ENCODE measurements at regions not wholly inside any gene's neighbourhood (a gene's known extent, or its start where the extent isn't known, plus 50 kb on each side); places are given as distances from the start of the nearest gene placed in this dataset.
"Not testable (repeated sequence)": the region's sequence is repeated elsewhere in the genome, so short reads cannot be mapped to it uniquely, and the experiment has no call there.

DNA sequence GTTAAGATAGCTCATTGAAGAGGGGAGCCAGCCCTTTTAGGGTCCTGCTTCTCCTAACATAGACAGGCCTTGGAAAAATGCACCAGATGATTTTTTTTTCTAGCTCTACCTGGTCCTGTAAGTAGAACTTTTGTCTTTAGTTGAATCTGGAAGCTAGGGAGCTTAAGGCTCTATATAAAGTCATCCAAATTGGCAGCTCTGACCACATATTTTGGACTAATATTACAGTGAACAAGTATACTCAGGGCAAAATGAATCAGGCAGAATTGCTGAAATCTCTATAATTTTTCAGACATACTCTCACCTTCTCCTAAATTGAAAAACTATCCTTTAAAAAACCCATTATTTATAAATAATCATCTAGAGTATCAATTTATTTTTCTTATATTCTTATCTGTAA, 375.6 kb downstream of the OSTF1 start:
- no peak for DNase-seq

DNA sequence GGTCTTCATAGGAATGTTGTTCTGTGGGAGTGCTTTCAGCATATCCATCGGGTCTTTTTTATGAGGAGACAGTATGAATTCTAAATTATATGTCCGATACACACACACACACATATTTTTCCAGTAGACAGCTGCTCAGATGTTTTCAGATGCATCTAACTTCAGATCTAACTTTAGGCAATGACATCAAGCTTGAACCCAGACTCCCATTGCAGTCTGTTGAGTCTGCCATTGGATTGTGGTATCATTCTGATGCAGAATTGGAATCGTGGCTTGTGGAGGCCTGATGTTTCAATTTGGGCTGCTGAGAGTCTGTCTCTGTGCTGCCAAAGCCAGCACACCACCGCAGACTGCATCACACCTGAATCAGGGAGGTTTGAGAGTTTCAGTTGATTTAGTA, 376.4 kb downstream of the OSTF1 start:
- DNase-seq, result no peak

DNA sequence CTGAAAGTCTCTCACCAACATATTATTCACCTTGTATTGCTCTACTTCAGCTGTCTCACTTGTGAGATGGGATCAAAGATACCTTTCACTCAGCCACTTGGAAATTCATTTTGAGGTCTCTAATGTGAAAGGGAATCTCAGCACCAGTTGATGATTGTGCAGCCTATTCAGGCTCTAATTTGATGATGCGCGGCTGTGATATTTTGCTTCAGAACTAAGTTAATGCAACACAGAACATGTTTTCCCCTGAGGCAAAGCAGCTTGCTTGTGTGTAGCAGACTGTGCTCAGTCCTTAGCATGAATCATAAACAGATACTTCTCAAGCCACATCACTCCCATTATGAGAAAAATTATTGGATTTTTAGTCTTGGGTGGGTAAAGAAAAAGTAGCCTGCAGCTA, 378.8 kb downstream of the OSTF1 start:
- no peak for DNase-seq

- DNase-seq, result no peak
Observed at GRCh38 chr9:75471549-75472114, 383.3 kb downstream of the OSTF1 start.

GRCh38 chr9:75482566-75482965, 394.3 kb downstream of the OSTF1 start:
- no peak for DNase-seq

DNA sequence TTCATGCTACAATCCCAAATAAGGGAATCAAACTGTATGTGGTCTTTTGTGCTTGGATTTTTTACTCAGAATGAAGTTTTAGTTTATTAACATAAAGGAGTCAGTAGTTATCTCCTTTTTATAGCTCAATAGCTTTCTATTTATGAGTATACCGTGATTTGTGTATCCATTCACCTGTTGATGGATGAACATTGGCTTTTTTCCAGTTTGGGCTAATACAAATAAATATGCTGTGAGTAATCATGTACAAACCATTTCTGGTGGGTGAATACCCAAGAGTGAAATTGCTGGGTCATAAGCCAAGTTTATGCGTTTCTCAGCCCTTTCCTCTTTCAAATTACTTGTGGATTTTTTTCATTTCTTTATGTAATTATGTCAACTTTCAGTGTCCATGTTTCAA, 395.3 kb downstream of the OSTF1 start:
- no peak for DNase-seq

- no peak for DNase-seq
Observed at GRCh38 chr9:75487856-75488718, 399.8 kb downstream of the OSTF1 start.

GRCh38 chr9:75488719-75489110, 400.4 kb downstream of the OSTF1 start:
- no peak for DNase-seq

DNA sequence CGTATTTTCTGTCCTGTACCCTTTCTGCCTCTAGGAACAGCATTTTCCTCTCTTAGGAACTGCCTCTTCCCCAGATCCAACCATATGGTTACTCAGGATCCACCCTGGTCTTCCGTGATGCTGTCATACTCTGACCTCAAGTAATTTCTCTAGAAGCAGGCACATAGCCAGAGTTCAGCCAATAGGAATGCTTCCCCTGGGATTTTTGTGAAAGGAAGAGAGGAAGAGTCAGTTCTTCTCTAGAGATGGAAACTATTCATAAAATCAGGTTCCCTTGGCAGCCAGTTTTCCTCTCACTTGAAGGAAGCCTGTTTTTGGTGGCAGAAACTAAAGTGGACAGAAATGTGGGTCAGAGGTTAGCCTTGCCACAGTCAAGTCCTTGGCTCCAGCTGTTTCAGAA, 400.1 kb upstream of the PCSK5 start:
- DNase-seq, result no peak

DNA sequence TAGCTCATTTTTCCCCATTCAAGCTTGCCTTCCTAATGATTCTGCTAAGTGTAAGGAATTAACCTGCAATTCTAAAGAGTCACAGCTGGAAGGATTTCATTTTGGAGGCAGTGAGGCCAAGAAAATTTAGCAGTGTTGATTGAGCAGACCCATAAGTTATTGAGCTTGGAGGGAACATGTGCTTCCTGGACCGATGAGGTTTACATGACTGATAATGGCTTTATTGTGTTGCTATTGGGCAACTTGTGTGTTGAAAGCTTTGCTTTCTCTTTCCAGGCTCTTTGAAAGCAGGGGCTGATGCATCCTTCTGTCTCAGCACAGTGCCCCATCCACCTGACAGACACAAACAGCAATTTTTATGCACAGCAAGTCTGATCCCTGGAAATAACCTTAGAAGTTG, 398.9 kb upstream of the PCSK5 start:
- DNase-seq, result no peak

- no peak for DNase-seq
Observed at GRCh38 chr9:75499812-75500211, 390.7 kb upstream of the PCSK5 start.

DNA sequence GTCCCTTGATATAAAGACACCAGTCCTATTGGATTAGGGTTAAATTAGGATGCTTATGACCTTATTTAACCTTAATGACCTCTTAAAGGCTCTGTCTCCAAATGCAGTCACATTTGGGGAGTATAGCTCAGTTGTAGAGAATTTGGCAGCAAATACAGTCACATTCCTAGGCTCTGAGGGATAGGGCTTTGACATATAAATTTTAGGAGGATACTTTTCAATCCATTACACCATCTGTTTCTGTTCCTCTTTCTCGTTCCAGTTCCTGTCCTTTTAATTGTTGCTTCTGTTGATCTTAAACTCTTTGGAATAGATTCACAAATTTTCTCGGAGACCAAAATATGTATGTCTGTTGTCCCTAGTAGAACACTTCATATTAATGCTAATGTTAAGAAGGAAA, 390.0 kb upstream of the PCSK5 start:
- no peak for DNase-seq

- DNase-seq, result not testable (repeated sequence)
Observed at GRCh38 chr9:75500940-75501339, 389.5 kb upstream of the PCSK5 start.

DNA sequence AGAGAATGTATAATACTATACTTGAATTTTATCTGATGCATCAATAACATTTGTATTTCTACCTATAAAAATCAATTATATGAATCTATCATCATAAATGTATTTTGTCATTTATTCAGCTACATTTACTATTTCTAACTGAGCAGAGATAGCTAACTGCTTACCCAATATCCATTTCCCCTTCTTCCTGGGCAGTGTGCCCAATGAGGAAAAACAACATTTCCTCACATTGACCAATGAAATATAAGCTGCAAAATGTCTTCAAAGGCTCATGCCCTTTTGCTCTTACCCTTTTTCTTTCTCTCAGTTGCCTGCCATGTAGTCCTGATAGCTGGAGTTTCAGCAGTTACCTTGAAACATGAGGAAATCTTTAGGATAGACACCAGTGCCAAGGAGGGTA, 385.8 kb upstream of the PCSK5 start:
- no peak for DNase-seq

GRCh38 chr9:75505654-75506053, 384.8 kb upstream of the PCSK5 start:
- DNase-seq, result no peak

- no peak for DNase-seq
Observed at GRCh38 chr9:75529463-75529862, 361.0 kb upstream of the PCSK5 start.

DNA sequence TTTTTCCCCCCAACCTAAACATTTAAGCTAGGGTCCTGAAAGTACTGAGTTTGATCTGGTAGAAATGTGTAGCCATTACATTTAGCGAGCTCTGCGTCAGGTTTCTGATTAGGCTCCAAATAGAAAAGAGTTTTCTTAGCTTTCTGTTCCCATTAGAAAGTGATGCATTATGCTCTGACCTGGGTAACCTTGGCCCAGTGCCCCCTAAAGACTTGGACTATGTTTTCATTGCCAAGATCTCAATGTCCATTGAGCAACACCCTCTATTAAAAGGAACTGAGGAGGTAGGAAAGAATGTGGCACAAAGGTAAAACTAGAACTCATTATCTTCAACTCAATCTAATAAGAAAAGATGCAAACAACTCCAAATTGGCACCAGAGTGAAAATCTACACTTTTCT, 358.9 kb upstream of the PCSK5 start:
- no peak for DNase-seq

GRCh38 chr9:75532233-75533050, 358.0 kb upstream of the PCSK5 start:
- DNase-seq, result no peak

- no peak for DNase-seq
Observed at GRCh38 chr9:75539523-75539922, 350.9 kb upstream of the PCSK5 start.

- DNase-seq, result no peak
Observed at GRCh38 chr9:75540185-75540584, 350.3 kb upstream of the PCSK5 start.

- no peak for DNase-seq
Observed at GRCh38 chr9:75541734-75542133, 348.7 kb upstream of the PCSK5 start.

- no peak for DNase-seq
Observed at GRCh38 chr9:75544815-75545214, 345.7 kb upstream of the PCSK5 start.

DNA sequence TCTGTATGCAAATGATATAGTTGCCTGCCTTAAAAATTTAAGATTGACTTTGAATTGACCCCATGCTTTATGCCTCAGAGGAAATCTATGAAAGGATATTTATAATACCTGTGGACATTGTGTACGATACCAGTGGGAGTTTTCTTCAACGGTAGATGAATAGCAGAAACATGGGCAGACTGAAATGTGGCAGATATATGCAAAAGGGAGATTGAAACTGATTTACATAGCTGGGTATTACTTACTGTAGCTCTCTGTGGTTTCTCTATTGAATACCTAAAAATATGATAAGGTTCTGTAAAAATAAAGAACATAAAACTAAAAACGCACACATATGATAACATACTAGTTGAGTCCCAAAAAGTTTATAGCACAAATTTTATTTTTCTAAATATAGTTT, 345.2 kb upstream of the PCSK5 start:
- DNase-seq, result no peak

DNA sequence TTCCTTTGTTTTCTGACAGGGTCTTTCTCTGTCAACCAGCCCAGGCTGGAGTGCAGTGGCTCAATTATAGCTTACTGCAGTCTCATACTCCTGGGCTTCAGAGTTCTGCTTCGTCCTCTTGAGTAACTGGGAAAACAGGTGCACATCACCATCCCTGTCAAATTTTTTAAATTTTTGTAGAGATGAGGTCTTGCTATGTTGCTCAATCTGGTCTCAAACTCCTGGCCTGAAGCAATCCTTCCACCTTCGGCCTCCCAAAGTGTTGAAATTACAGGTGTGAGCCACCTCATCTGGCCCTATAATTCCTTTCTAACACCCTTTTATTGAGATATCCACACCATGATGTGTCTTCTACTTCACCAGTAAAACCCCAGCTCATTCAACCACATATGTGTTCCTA, 341.6 kb upstream of the PCSK5 start:
- no peak for DNase-seq
